Fibroblast of lung (primary cell): ENCODE measurements at regions not wholly inside any gene's neighbourhood (a gene's known extent, or its start where the extent isn't known, plus 50 kb on each side); places are given as distances from the start of the nearest gene placed in this dataset.
A peak's percentile ranks its signal among the peaks of the same experiment; 100 is the strongest.
"Not testable (repeated sequence)": the region's sequence is repeated elsewhere in the genome, so short reads cannot be mapped to it uniquely, and the experiment has no call there.

Source experiments
- DNase-seq, 2 donors: peaks; one replicate each; pipeline versions ENCODE4 v3.0.0 to v3.0.0-alpha.2; 2010; ENCODE audit warnings: low read depth in 2 of 2
- H2AFZ ChIP-seq: 2 replicates; pipeline ENCODE4 v1.5.1; 2012; ENCODE audit warnings: low read length, control low read depth, inconsistent platforms
- H3K27ac ChIP-seq: 2 replicates; pipeline ENCODE4 v1.5.1; 2011; ENCODE audit warnings: low read length, control low read depth; ENCODE audit not compliant: insufficient read depth
- H3K27me3 ChIP-seq: 2 replicates; pipeline ENCODE4 v1.5.1; 2011; ENCODE audit warnings: mild to moderate bottlenecking, low read length; ENCODE audit not compliant: control insufficient read depth, insufficient read depth
- H3K36me3 ChIP-seq: 2 replicates; pipeline ENCODE4 v1.5.1; 2011; ENCODE audit warnings: low read length; ENCODE audit not compliant: control insufficient read depth, insufficient read depth
- H3K4me1 ChIP-seq: 2 replicates; pipeline ENCODE4 v1.5.1; 2011; ENCODE audit warnings: low read length; ENCODE audit not compliant: control insufficient read depth, insufficient read depth; ENCODE audit errors: extremely low read depth
- H3K4me2 ChIP-seq: 2 replicates; pipeline ENCODE4 v1.5.1; 2011; ENCODE audit warnings: low read length, control low read depth; ENCODE audit not compliant: insufficient read depth; ENCODE audit errors: extremely low read depth
- H3K4me3 ChIP-seq, 4 experiments: fragments of 200-600 bp in 1 of 4; sonication (generic) in 1 of 4; replicated peaks in 1 of 4; 2 replicates each; pipeline ENCODE4 v1.5.1; 2011 to 2016; ENCODE audit warnings: low read length in 4 of 4, low read depth in 3 of 4, mild to moderate bottlenecking in 3 of 4, control low read depth in 2 of 4, inconsistent platforms in 1 of 4, mixed read lengths in 1 of 4; ENCODE audit not compliant: insufficient read depth in 1 of 4; ENCODE audit errors: control extremely low read depth in 1 of 4
- H3K79me2 ChIP-seq: 2 replicates; pipeline ENCODE4 v1.5.1; 2012; ENCODE audit warnings: mild to moderate bottlenecking, low read length, inconsistent platforms; ENCODE audit not compliant: control insufficient read depth, insufficient read depth
- H3K9ac ChIP-seq: 2 replicates; pipeline ENCODE4 v1.5.1; 2011; ENCODE audit warnings: mild to moderate bottlenecking, low read length, control low read depth; ENCODE audit not compliant: insufficient read depth
- H3K9me3 ChIP-seq: 2 replicates; pipeline ENCODE4 v1.5.1; 2012; ENCODE audit warnings: low read depth, low read length; ENCODE audit not compliant: control insufficient read depth, insufficient read depth
- H4K20me1 ChIP-seq: 2 replicates; pipeline ENCODE4 v1.5.1; 2011; ENCODE audit warnings: low read length; ENCODE audit not compliant: control insufficient read depth, insufficient read depth; ENCODE audit errors: extremely low read depth
- CTCF ChIP-seq, 2 donors: IDR thresholded peaks in 1 of 2; conservative IDR thresholded peaks in 1 of 2; 1 replicate in 1 of 2; 2 replicates in 1 of 2; pipeline ENCODE4 v1.5.1; 2011 to 2012; ENCODE audit warnings: low read length in 2 of 2, control low read depth in 1 of 2, inconsistent platforms in 1 of 2, low read depth in 1 of 2, mild to moderate bottlenecking in 1 of 2
- EZH2 ChIP-seq: IDR thresholded peaks from 2 replicates; pipeline ENCODE4 v1.5.1; 2012; ENCODE audit warnings: low read length, control low read depth, mild to moderate bottlenecking; ENCODE audit errors: missing control alignments

- Histone ChIP-seq H3K36me3 (no peaks in the 10 kb centered on the region), H3K4me2 (no peak overlapping the region), H4K20me1 (no peaks in the 10 kb centered on the region), H3K27me3 (no peaks in the 10 kb centered on the region), H3K9me3 (no peaks in the 10 kb centered on the region), H3K79me2 (no peaks in the 10 kb centered on the region), H3K27ac (no peak overlapping the region), H3K4me1 (peaks cover 2% of the 10 kb centered on the region), H2AFZ (no peak overlapping the region), H3K9ac (no peak overlapping the region), H3K4me3 (no peak overlapping the region)
- DNase-seq, result peak; percentile 9 to 40
- TF ChIP-seq CTCF (conservative IDR thresholded peaks at IDR 0.05 in 1 of 2, IDR thresholded peaks at IDR 0.05 in 1 of 2; ENCODE audit: low read depth in 1 of 2, low read length in 2 of 2) (no peak), EZH2 (no peak)
Observed at GRCh38 chr5:103866169-103866568, 303.6 kb upstream of the NUDT12 start.

- DNase-seq, result peak in 1 of 2 donors; percentile 65
- no peak for TF ChIP-seq EZH2
- TF ChIP-seq CTCF (conservative IDR thresholded peaks at IDR 0.05 in 1 of 2, IDR thresholded peaks at IDR 0.05 in 1 of 2; ENCODE audit: low read depth in 1 of 2, low read length in 2 of 2), result no peak
- H3K27me3 ChIP-seq, result no peaks in the 10 kb centered on the region
- no peak overlapping the region for H3K4me2 ChIP-seq
- no peak overlapping the region for H3K4me3 ChIP-seq
- no peak overlapping the region for H2AFZ ChIP-seq
- H3K9me3 ChIP-seq, result no peaks in the 10 kb centered on the region
- H3K79me2 ChIP-seq, result no peaks in the 10 kb centered on the region
- peaks cover 2% of the 10 kb centered on the region for H3K4me1 ChIP-seq
- H3K36me3 ChIP-seq, result no peaks in the 10 kb centered on the region
- H3K9ac ChIP-seq, result no peak overlapping the region
- no peaks in the 10 kb centered on the region for H4K20me1 ChIP-seq
- H3K27ac ChIP-seq, result no peak overlapping the region
Observed at GRCh38 chr5:103862398-103862797, 299.8 kb upstream of the NUDT12 start.

- H3K4me1 ChIP-seq, result peaks cover 2% of the 10 kb centered on the region
- no peak overlapping the region for H3K9ac ChIP-seq
- no peak for TF ChIP-seq EZH2
- TF ChIP-seq CTCF (conservative IDR thresholded peaks at IDR 0.05 in 1 of 2, IDR thresholded peaks at IDR 0.05 in 1 of 2; ENCODE audit: low read depth in 1 of 2, low read length in 2 of 2), result no peak
- no peak overlapping the region for H2AFZ ChIP-seq
- no peak for DNase-seq
- H4K20me1 ChIP-seq, result no peaks in the 10 kb centered on the region
- no peaks in the 10 kb centered on the region for H3K36me3 ChIP-seq
- H3K79me2 ChIP-seq, result no peaks in the 10 kb centered on the region
- no peak overlapping the region for H3K4me2 ChIP-seq
- H3K27ac ChIP-seq, result no peak overlapping the region
- no peaks in the 10 kb centered on the region for H3K9me3 ChIP-seq
- no peaks in the 10 kb centered on the region for H3K27me3 ChIP-seq
- no peak overlapping the region for H3K4me3 ChIP-seq
Observed at GRCh38 chr5:103860327-103860726, 297.7 kb upstream of the NUDT12 start.

- not testable (repeated sequence) for H3K27ac ChIP-seq, H3K9ac ChIP-seq, H3K79me2 ChIP-seq
Observed at GRCh38 chr5:103858367-103858766, 295.8 kb upstream of the NUDT12 start.

More at GRCh38 chr5:103858367-103858766, 295.8 kb upstream of the NUDT12 start:
- H3K27me3 ChIP-seq, DNase-seq, H3K9me3 ChIP-seq, H3K4me3 ChIP-seq, H3K4me2 ChIP-seq, H3K36me3 ChIP-seq, H4K20me1 ChIP-seq, H2AFZ ChIP-seq, H3K4me1 ChIP-seq: not testable (repeated sequence)
